ENCODE measurements at regions not wholly inside any gene's neighbourhood (a gene's known extent, or its start where the extent isn't known, plus 50 kb on each side); places are given as distances from the start of the nearest gene placed in this dataset.

DNA sequence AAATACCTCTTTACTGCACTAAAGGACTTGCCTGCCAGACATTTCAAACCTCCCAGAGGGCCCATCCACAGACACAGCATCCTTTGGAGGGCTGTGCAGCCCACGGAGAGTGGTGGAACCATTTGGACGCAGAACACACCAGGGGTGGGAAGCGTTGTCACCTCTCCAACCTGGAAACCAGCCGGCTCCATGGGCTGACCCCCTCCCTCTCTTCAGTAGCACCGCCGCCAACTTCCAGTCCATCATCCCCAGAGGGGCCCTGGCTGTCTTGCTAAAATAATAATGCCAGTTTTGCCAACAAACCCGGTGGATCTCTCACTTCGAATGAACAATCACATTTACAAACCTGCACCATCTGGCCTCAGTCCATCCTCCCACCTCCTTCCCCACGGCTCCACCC is 203.9 kb downstream of the FBXO15 start:
- H3K4me3 ChIP-seq (ENCODE audit: low read depth, low read length): no peak overlapping the region
- no peak for DNase-seq (ENCODE audit: low read depth)
- TF ChIP-seq, protein P1, sequence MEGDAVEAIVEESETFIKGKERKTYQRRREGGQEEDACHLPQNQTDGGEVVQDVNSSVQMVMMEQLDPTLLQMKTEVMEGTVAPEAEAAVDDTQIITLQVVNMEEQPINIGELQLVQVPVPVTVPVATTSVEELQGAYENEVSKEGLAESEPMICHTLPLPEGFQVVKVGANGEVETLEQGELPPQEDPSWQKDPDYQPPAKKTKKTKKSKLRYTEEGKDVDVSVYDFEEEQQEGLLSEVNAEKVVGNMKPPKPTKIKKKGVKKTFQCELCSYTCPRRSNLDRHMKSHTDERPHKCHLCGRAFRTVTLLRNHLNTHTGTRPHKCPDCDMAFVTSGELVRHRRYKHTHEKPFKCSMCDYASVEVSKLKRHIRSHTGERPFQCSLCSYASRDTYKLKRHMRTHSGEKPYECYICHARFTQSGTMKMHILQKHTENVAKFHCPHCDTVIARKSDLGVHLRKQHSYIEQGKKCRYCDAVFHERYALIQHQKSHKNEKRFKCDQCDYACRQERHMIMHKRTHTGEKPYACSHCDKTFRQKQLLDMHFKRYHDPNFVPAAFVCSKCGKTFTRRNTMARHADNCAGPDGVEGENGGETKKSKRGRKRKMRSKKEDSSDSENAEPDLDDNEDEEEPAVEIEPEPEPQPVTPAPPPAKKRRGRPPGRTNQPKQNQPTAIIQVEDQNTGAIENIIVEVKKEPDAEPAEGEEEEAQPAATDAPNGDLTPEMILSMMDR (conservative IDR thresholded peaks at IDR 0.05; ENCODE audit: low read depth, low read length): no peak

GRCh38 chr18:73942956-73943355 is 204.7 kb downstream of the FBXO15 start:
- DNase-seq (ENCODE audit: low read depth): no peak
- H3K4me3 ChIP-seq (ENCODE audit: low read depth, low read length): no peak overlapping the region
- TF ChIP-seq, protein P1 (conservative IDR thresholded peaks at IDR 0.05; ENCODE audit: low read depth, low read length): no peak

DNA sequence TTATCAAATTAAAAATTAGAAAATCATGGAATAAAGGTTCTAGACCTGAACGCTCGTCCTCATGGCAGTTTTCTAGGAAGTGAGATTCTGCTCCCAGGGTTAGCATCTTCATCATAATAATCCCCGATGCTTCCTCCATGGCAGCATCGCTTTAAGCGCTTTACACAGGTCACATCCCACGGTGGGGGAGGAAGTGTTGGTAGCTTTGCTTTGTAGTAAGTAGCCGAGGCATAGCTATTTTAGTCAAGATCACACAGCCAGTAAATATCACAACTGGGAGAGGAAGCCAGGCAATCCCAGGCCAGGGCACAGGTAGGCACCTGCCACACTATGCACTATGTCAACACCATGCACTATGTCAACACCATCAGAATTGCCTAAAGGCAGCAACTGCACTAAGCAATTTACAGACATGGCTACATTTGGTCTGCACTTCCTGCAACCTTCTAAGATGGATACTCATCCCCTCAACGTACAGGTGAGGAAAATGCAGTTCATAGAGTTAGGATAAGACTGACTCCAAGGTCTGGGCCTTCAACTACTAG is 205.5 kb downstream of the FBXO15 start:
- DNase-seq (ENCODE audit: low read depth): no peak
- no peak overlapping the region for H3K4me3 ChIP-seq (ENCODE audit: low read depth, low read length)
- TF ChIP-seq, protein P1 (conservative IDR thresholded peaks at IDR 0.05; ENCODE audit: low read depth, low read length): no peak

- TF ChIP-seq, protein P1 (conservative IDR thresholded peaks at IDR 0.05; ENCODE audit: low read depth, low read length): no peak
- no peak for DNase-seq (ENCODE audit: low read depth)
- no peak overlapping the region for H3K4me3 ChIP-seq (ENCODE audit: low read depth, low read length)
Measured at GRCh38 chr18:73940721-73941120, 206.9 kb downstream of the FBXO15 start.

GRCh38 chr18:73939391-73939790 is 208.2 kb downstream of the FBXO15 start:
- DNase-seq (ENCODE audit: low read depth): no peak
- H3K4me3 ChIP-seq (ENCODE audit: low read depth, low read length): no peak overlapping the region

GRCh38 chr18:73933685-73934084 is 213.9 kb downstream of the FBXO15 start:
- TF ChIP-seq, protein P1 (conservative IDR thresholded peaks at IDR 0.05; ENCODE audit: low read depth, low read length): no peak
- DNase-seq (ENCODE audit: low read depth): no peak
- H3K4me3 ChIP-seq (ENCODE audit: low read depth, low read length): no peak overlapping the region

More at GRCh38 chr18:73939391-73939790, 208.2 kb downstream of the FBXO15 start:
- TF ChIP-seq, protein P1 (conservative IDR thresholded peaks at IDR 0.05; ENCODE audit: low read depth, low read length): no peak

GRCh38 chr18:73932976-73933375 is 214.7 kb downstream of the FBXO15 start:
- no peak overlapping the region for H3K4me3 ChIP-seq (ENCODE audit: low read depth, low read length)
- TF ChIP-seq, protein P1 (conservative IDR thresholded peaks at IDR 0.05; ENCODE audit: low read depth, low read length): no peak
- DNase-seq (ENCODE audit: low read depth): no peak

Data from epithelial cell of proximal tubule (primary cell).